Esophagus muscularis mucosa (tissue), 4 donors: ENCODE measurements at regions not wholly inside any gene's neighbourhood (a gene's known extent, or its start where the extent isn't known, plus 50 kb on each side); places are given as distances from the start of the nearest gene placed in this dataset.

Experiments used
- DNase-seq: peaks from one replicate; pipeline ENCODE4 v3.0.0-alpha.2; 2017; ENCODE audit errors: extremely low spot score
- H3K27ac ChIP-seq, 4 donors: fragments of 200-600 bp; sonication (generic); replicated peaks in 1 of 4; 1 replicate in 3 of 4; 2 replicates in 1 of 4; pipeline ENCODE4 v1.5.1; 2016 to 2019; ENCODE audit warnings: mild to moderate bottlenecking in 1 of 4
- H3K27me3 ChIP-seq, 4 donors: fragments of 200-600 bp; sonication (generic); one replicate each; pipeline versions ENCODE4 v1.5.1 to v1.6.0; 2016 to 2019
- H3K36me3 ChIP-seq, 4 donors: fragments of 200-600 bp; sonication (generic); one replicate each; pipeline ENCODE4 v1.5.1; 2016 to 2019
- H3K4me1 ChIP-seq, 4 donors: fragments of 200-600 bp; sonication (generic); one replicate each; pipeline ENCODE4 v1.5.1; 2016 to 2019
- H3K4me3 ChIP-seq, 4 donors: fragments of 200-600 bp; sonication (generic); 1 replicate in 2 of 4; 2 replicates in 2 of 4; pipeline ENCODE4 v1.5.1; 2016 to 2019; ENCODE audit warnings: mild to moderate bottlenecking in 4 of 4, moderate library complexity in 1 of 4
- H3K9me3 ChIP-seq, 4 donors: fragments of 200-600 bp; sonication (generic); 1 replicate in 3 of 4; 2 replicates in 1 of 4; pipeline ENCODE4 v1.5.1; 2016 to 2019
- EP300 ChIP-seq: sonication (generic); formaldehyde crosslinking; IDR thresholded peaks from one replicate; pipeline ENCODE4 v1.6.1; 2017; ENCODE audit warnings: antibody characterized with exemption
- POLR2A ChIP-seq: fragments of 450-650 bp; IDR thresholded peaks from one replicate; pipeline ENCODE4 v1.6.1; 2017; ENCODE audit warnings: antibody characterized with exemption, moderate library complexity, mild to moderate bottlenecking, low read depth
- POLR2AphosphoS5 ChIP-seq, 2 donors: sonication (generic); formaldehyde crosslinking; IDR thresholded peaks; one replicate each; pipeline ENCODE4 v1.6.1; 2017; ENCODE audit warnings: antibody characterized with exemption in 2 of 2
- WGBS: methylation state at CpG from one replicate; pipeline ENCODE4 v1.1.5; 2018; 5-methylcytosine and 5-hydroxymethylcytosine counted together
- intact Hi-C: fragments of 100-400 bp; cut with DNase I; formaldehyde crosslinking; loops from one replicate; pipeline ENCODE4 v1.15.1; 2023
- TF ChIP-seq, protein P1 (sequence below), 3 experiments: fragments of 200-600 bp in 2 of 3; fragments of 450-650 bp in 1 of 3; sonication (generic) in 2 of 3; IDR thresholded peaks; one replicate each; pipeline ENCODE4 v1.5.1; 2017 to 2019; ENCODE audit warnings: antibody characterized with exemption in 3 of 3, mild to moderate bottlenecking in 2 of 3, moderate library complexity in 1 of 3

DNA sequence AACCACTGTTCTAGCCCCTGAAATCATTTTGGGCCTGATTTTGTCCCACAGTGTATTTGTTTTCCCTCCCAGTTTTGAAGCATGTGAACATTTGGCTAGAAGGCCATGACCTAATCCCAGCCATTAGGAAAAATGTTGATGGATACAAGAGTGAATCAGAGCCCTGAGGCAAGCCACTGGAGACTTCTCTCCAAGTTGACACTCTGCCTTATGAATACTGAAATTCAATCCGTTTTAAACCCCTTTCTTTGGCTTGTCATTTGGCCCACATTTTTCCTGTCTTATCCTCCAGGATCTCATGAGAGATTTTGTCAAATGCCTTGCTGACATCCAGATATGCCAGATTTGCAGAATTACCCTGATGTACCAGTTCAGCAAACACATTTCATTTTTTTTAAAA is 158.8 kb downstream of the FAT3 start:
- intact Hi-C loops = no loop called here
- H3K4me3 ChIP-seq = no peak overlapping the region
- H3K27me3 ChIP-seq = no peaks in the 10 kb centered on the region
- no peak for TF ChIP-seq POLR2AphosphoS5 (IDR thresholded peaks at IDR 0.05)
- no peak for TF ChIP-seq EP300
- TF ChIP-seq, protein P1, sequence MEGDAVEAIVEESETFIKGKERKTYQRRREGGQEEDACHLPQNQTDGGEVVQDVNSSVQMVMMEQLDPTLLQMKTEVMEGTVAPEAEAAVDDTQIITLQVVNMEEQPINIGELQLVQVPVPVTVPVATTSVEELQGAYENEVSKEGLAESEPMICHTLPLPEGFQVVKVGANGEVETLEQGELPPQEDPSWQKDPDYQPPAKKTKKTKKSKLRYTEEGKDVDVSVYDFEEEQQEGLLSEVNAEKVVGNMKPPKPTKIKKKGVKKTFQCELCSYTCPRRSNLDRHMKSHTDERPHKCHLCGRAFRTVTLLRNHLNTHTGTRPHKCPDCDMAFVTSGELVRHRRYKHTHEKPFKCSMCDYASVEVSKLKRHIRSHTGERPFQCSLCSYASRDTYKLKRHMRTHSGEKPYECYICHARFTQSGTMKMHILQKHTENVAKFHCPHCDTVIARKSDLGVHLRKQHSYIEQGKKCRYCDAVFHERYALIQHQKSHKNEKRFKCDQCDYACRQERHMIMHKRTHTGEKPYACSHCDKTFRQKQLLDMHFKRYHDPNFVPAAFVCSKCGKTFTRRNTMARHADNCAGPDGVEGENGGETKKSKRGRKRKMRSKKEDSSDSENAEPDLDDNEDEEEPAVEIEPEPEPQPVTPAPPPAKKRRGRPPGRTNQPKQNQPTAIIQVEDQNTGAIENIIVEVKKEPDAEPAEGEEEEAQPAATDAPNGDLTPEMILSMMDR (IDR thresholded peaks at IDR 0.05) = no peak
- TF ChIP-seq POLR2A = no peak
- H3K27ac ChIP-seq = no peak overlapping the region
- H3K4me1 ChIP-seq = peaks cover 0 to 19% (median 11%) of the 10 kb centered on the region in 4 donors
- 50% methylated on average over 1 of the region's 1 CpG for WGBS
- no peaks in the 10 kb centered on the region for H3K9me3 ChIP-seq
- H3K36me3 ChIP-seq = no peaks in the 10 kb centered on the region
- no peak for DNase-seq

DNA sequence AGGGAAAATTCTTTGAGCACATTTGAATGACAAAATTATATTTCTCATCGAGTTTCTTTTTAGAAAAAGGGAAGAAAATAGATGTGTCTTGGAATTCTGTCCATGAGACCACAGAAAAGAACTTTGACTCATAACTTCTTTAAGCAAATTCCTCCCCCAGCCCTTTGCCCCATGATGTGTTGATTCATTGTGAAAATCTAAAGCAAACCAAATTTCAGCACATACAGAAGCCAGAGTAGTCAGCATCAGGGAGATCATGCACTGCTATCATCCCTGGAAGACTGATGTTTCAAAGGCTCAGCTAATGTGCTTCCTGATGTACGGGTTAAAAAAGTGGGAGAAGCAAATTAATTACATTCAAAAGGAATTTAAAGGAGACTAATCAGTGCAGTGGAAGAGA is 159.7 kb downstream of the FAT3 start:
- no peaks in the 10 kb centered on the region for H3K9me3 ChIP-seq
- intact Hi-C loops = no loop called here
- H3K36me3 ChIP-seq = no peaks in the 10 kb centered on the region
- H3K27me3 ChIP-seq = no peaks in the 10 kb centered on the region
- WGBS = 56% methylated on average over 2 of the region's 2 CpGs
- no peak overlapping the region for H3K27ac ChIP-seq
- DNase-seq = no peak
- TF ChIP-seq POLR2AphosphoS5 (IDR thresholded peaks at IDR 0.05) (no peak), POLR2A (no peak), EP300 (no peak)
- TF ChIP-seq, protein P1 (IDR thresholded peaks at IDR 0.05) = no peak
- no peak overlapping the region for H3K4me3 ChIP-seq
- peaks cover 0 to 19% (median 11%) of the 10 kb centered on the region in 4 donors for H3K4me1 ChIP-seq

DNA sequence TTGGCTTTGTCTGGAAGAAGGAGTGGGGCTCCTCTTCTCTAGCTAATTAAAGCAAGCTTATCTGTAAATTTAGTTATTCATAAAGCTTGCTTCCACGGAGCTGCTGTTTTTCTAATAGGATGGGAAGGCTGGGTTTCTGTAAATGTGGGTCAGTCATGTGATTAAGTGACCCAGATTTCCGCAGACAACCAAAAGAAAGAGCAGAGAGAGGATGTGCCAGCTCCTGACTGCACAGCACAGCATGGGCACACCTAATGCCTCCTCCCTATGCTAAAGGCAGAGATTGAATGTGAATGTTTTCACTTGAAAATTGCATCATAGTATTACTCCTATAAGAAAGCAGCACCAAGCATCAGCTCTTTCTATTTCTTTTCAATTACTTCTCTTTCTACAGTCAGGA is 160.2 kb downstream of the FAT3 start:
- no peak for DNase-seq
- intact Hi-C loops = no loop called here
- WGBS = 31% methylated on average over 2 of the region's 2 CpGs
- no peak for TF ChIP-seq POLR2AphosphoS5 (IDR thresholded peaks at IDR 0.05)
- Histone ChIP-seq H3K9me3 (no peaks in the 10 kb centered on the region), H3K36me3 (no peaks in the 10 kb centered on the region), H3K27me3 (no peaks in the 10 kb centered on the region), H3K4me3 (no peak overlapping the region), H3K4me1 (peaks cover 0 to 19% (median 11%) of the 10 kb centered on the region in 4 donors), H3K27ac (no peak overlapping the region)

DNA sequence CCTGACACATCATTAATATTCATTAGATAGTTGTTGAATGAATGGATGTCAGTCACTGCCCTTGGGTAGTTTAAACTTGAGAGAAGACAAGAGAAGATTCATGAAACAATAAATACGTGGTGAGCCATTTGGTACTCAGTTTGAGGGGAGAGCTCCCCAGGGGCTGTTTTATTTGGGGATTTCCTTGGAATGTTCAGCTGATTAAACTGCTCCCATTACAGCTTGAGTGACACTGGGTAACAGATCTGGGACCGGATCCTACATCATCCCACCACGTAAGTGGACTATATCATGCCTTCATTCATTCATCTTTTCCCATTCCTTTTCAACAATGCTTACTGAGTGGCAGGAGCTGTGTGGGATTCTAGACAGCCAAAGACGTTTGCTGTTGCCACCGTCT is 162.0 kb downstream of the FAT3 start:
- Histone ChIP-seq H3K4me3 (no peak overlapping the region), H3K4me1 (peaks cover 0 to 19% (median 11%) of the 10 kb centered on the region in 4 donors), H3K36me3 (no peaks in the 10 kb centered on the region), H3K9me3 (no peaks in the 10 kb centered on the region), H3K27me3 (no peaks in the 10 kb centered on the region), H3K27ac (no peak overlapping the region)
- intact Hi-C loops = no loop called here
- TF ChIP-seq POLR2A = no peak
- TF ChIP-seq, protein P1 (IDR thresholded peaks at IDR 0.05) = no peak
- no peak for TF ChIP-seq EP300
- no peak for TF ChIP-seq POLR2AphosphoS5 (IDR thresholded peaks at IDR 0.05)
- no peak for DNase-seq
- 90% methylated on average over 5 of the region's 5 CpGs for WGBS

DNA sequence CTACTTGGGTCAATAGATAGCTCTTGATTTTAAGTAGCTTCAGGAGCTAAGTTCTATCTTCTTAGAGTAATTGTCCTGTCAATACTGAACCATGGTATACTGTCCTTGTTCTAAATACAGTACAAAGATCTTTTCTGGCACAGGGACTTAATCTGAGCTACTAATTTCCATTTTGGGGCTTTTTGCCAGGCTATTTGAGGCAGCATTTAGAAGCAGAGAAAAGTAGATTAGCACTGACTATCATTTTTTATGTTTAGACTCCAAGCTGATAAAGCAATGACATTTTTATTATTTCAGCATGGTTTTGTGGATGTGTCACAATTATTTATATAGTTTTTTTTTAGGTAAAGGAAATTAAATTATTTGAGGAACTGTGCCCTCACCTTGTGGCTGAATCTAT is 163.2 kb downstream of the FAT3 start:
- no peak for TF ChIP-seq POLR2A
- Histone ChIP-seq H3K4me3 (no peak overlapping the region), H3K9me3 (no peaks in the 10 kb centered on the region), H3K27ac (no peak overlapping the region), H3K27me3 (no peaks in the 10 kb centered on the region), H3K4me1 (peaks cover 0 to 19% (median 11%) of the 10 kb centered on the region in 4 donors), H3K36me3 (no peaks in the 10 kb centered on the region)
- intact Hi-C loops = no loop called here
- no peak for DNase-seq

DNA sequence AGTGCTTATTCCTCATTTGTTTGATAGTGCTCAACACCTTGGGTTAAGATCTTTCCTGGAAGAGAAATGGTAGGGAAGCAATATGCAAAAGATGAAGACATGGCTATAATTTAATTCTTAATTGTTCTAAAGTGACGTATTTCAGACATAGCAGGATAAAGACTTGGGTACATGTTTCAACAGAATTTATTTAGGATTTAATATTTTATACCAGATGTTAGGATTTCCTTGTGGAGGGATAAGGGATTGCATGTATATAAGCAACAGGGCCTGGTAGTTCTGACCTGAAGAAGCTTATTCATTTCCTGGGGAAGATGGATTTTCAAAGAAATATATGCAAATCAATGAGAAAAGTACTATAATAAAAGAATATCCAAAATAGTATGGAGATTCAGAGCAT is 163.8 kb downstream of the FAT3 start:
- Histone ChIP-seq H3K36me3 (no peaks in the 10 kb centered on the region), H3K27ac (no peak overlapping the region), H3K4me3 (no peak overlapping the region), H3K27me3 (no peaks in the 10 kb centered on the region), H3K9me3 (no peaks in the 10 kb centered on the region), H3K4me1 (peaks cover 0 to 15% (median 11%) of the 10 kb centered on the region in 4 donors)
- 96% methylated on average over 1 of the region's 1 CpG for WGBS
- TF ChIP-seq POLR2A = no peak
- TF ChIP-seq, protein P1 (IDR thresholded peaks at IDR 0.05) = peak in 1 of 3 experiments; percentile 11
- intact Hi-C loops = no loop called here
- DNase-seq = no peak
